ENCODE measurements at regions not wholly inside any gene's neighbourhood (a gene's known extent, or its start where the extent isn't known, plus 50 kb on each side); places are given as distances from the start of the nearest gene placed in this dataset.

DNA sequence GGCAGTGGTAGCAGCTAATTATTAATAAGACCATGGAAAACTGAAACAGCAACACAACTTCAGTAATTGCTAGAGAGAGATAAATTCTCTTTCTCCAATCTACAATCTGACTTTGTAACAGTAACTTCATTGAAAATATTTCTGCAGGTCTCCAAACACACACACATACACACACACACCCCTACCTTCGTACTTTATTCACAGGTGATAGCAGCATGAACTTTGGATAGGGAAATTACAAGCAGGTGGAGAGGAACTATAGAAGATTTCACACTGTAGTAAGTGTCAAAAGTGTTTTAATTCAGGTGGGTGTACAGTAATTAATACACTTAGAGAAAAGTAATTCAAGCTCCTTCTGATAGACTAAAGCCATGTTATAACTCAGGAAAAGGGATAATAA lies 587.5 kb downstream of the TUSC7 start:
- TF ChIP-seq, protein P1, sequence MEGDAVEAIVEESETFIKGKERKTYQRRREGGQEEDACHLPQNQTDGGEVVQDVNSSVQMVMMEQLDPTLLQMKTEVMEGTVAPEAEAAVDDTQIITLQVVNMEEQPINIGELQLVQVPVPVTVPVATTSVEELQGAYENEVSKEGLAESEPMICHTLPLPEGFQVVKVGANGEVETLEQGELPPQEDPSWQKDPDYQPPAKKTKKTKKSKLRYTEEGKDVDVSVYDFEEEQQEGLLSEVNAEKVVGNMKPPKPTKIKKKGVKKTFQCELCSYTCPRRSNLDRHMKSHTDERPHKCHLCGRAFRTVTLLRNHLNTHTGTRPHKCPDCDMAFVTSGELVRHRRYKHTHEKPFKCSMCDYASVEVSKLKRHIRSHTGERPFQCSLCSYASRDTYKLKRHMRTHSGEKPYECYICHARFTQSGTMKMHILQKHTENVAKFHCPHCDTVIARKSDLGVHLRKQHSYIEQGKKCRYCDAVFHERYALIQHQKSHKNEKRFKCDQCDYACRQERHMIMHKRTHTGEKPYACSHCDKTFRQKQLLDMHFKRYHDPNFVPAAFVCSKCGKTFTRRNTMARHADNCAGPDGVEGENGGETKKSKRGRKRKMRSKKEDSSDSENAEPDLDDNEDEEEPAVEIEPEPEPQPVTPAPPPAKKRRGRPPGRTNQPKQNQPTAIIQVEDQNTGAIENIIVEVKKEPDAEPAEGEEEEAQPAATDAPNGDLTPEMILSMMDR (IDR thresholded peaks at IDR 0.05; ENCODE audit: low read depth, low read length): no peak
- TF ChIP-seq EZH2phosphoT487 (IDR thresholded peaks at IDR 0.05; ENCODE audit: low read depth): no peak

All from OCI-LY3 (cell line).